Uterus (tissue), 2 donors: ENCODE measurements at regions not wholly inside any gene's neighbourhood (a gene's known extent, or its start where the extent isn't known, plus 50 kb on each side); places are given as distances from the start of the nearest gene placed in this dataset.

ENCODE experiments used
- POLR2A ChIP-seq, 2 donors: fragments of 450-650 bp; IDR thresholded peaks; one replicate each; pipeline ENCODE4 v1.6.1; 2016; ENCODE audit warnings: antibody characterized with exemption in 2 of 2, mild to moderate bottlenecking in 1 of 2, moderate library complexity in 1 of 2
- TF ChIP-seq, protein P1 (sequence below), 4 experiments: fragments of 200-600 bp in 2 of 4; fragments of 450-650 bp in 2 of 4; sonication (generic) in 2 of 4; IDR thresholded peaks; one replicate each; pipeline ENCODE4 v1.5.1; 2016 to 2019; ENCODE audit warnings: antibody characterized with exemption in 4 of 4, mild to moderate bottlenecking in 2 of 4, moderate library complexity in 1 of 4

DNA sequence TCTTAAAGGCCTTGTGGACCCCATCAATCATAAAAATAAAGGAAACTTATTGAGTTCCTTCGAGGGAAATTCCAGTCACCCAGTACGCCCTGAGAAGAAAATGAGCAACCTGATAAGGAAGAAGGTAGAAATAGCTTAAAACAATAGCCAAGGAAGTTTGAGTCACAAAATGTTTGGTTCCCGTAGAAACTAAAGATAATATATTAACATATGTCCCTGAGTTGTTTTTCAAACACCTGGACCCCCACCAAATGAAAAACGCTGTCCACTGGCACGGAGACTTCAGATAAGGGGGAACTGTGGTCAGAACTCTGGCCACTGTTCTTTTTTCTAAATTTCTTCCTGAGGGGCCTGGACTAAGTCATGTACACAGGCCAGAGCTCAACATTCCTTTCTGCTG, 669.1 kb downstream of the ADCYAP1 start:
- TF ChIP-seq, protein P1, sequence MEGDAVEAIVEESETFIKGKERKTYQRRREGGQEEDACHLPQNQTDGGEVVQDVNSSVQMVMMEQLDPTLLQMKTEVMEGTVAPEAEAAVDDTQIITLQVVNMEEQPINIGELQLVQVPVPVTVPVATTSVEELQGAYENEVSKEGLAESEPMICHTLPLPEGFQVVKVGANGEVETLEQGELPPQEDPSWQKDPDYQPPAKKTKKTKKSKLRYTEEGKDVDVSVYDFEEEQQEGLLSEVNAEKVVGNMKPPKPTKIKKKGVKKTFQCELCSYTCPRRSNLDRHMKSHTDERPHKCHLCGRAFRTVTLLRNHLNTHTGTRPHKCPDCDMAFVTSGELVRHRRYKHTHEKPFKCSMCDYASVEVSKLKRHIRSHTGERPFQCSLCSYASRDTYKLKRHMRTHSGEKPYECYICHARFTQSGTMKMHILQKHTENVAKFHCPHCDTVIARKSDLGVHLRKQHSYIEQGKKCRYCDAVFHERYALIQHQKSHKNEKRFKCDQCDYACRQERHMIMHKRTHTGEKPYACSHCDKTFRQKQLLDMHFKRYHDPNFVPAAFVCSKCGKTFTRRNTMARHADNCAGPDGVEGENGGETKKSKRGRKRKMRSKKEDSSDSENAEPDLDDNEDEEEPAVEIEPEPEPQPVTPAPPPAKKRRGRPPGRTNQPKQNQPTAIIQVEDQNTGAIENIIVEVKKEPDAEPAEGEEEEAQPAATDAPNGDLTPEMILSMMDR (IDR thresholded peaks at IDR 0.05), result no peak
- TF ChIP-seq POLR2A (IDR thresholded peaks at IDR 0.05), result no peak
